Spleen (tissue), 11 donors: ENCODE measurements at regions not wholly inside any gene's neighbourhood (a gene's known extent, or its start where the extent isn't known, plus 50 kb on each side); places are given as distances from the start of the nearest gene placed in this dataset.
A peak's percentile ranks its signal among the peaks of the same experiment; 100 is the strongest.

Experiments
- DNase-seq: peaks from one replicate; pipeline ENCODE4 v3.0.0-alpha.2; 2020
- H3K27ac ChIP-seq, 8 donors: fragments of 200-600 bp; sonication (generic) in 7 of 8; 1 replicate in 4 of 8; 2 replicates in 4 of 8; pipeline versions ENCODE4 v1.5.0 to v1.8.0; 2016 to 2021; ENCODE audit warnings: inconsistent platforms in 4 of 8, mild to moderate bottlenecking in 4 of 8, moderate library complexity in 1 of 8
- H3K27me3 ChIP-seq, 7 donors: fragments of 200-600 bp; sonication (generic) in 6 of 7; replicated peaks in 1 of 7; 1 replicate in 4 of 7; 2 replicates in 3 of 7; pipeline versions ENCODE4 v1.5.0 to v1.8.0; 2016 to 2021; ENCODE audit warnings: inconsistent platforms in 3 of 7, mild to moderate bottlenecking in 1 of 7
- H3K36me3 ChIP-seq, 6 donors: fragments of 200-600 bp; sonication (generic) in 5 of 6; 1 replicate in 4 of 6; 2 replicates in 2 of 6; pipeline versions ENCODE4 v1.5.0 to v1.8.0; 2016 to 2021; ENCODE audit warnings: inconsistent platforms in 2 of 6
- H3K4me1 ChIP-seq, 6 donors: fragments of 200-600 bp; sonication (generic) in 5 of 6; 1 replicate in 3 of 6; 2 replicates in 3 of 6; pipeline versions ENCODE4 v1.5.0 to v1.8.0; 2016 to 2021; ENCODE audit warnings: inconsistent platforms in 3 of 6
- H3K4me3 ChIP-seq, 8 donors: fragments of 200-600 bp; sonication (generic) in 7 of 8; 1 replicate in 4 of 8; 2 replicates in 4 of 8; pipeline versions ENCODE4 v1.5.0 to v1.8.0; 2016 to 2021; ENCODE audit warnings: inconsistent platforms in 4 of 8, mild to moderate bottlenecking in 4 of 8, moderate library complexity in 2 of 8
- H3K9me3 ChIP-seq, 8 donors: fragments of 200-600 bp; sonication (generic) in 7 of 8; 1 replicate in 4 of 8; 2 replicates in 4 of 8; pipeline versions ENCODE4 v1.5.0 to v1.8.0; 2016 to 2021; ENCODE audit warnings: inconsistent platforms in 4 of 8
- CTCF ChIP-seq, 11 experiments: fragments of 200-600 bp in 7 of 11; fragments of 450-650 bp in 4 of 11; sonication (generic) in 4 of 11; IDR thresholded peaks in 8 of 11; conservative IDR thresholded peaks in 3 of 11; 1 replicate in 7 of 11; 2 replicates in 4 of 11; pipeline versions ENCODE4 v1.4.0 to v1.8.0; 2016 to 2021; ENCODE audit warnings: antibody characterized with exemption in 11 of 11, inconsistent platforms in 4 of 11, mild to moderate bottlenecking in 1 of 11
- POLR2A ChIP-seq, 3 donors: fragments of 450-650 bp; IDR thresholded peaks; one replicate each; pipeline ENCODE4 v1.5.1; 2017; ENCODE audit warnings: antibody characterized with exemption in 3 of 3, mild to moderate bottlenecking in 1 of 3
- POLR2AphosphoS5 ChIP-seq, 3 donors: sonication (generic); formaldehyde crosslinking; IDR thresholded peaks; one replicate each; pipeline ENCODE4 v1.5.1; 2017; ENCODE audit warnings: antibody characterized with exemption in 3 of 3
- WGBS, 5 donors: extraction: QIAGEN DNeasy Blood & Tissue Kit in 3 of 5; methylation state at CpG; one replicate each; pipeline versions ENCODE4 v1.1.5 to v1.1.7; 2013 to 2018; 5-methylcytosine and 5-hydroxymethylcytosine counted together
- intact Hi-C: fragments of 100-400 bp; cut with DNase I; formaldehyde crosslinking; loops from one replicate; pipeline ENCODE4 v1.15.0; 2023; ENCODE audit warnings: low total_unique reads
- donor health status: healthy with polysubstance abuse.
- donor health status: DM: no; HTN: no; CAD: no; lungs with moderate emphysema.
- donor health status: DM: no; HTN: no; CAD: no.
- donor health status: Bipolar disorder and iron deficiency.
- donor health status: healthy.
- donor health status: DM: no; HTN: no; CAD: no.
- donor health status: DM: yes; HTN: yes; CAD: no.

- WGBS, 5 donors, result 26 to 44% (median 28%) methylated on average over 8 to 10 of the region's 10 CpGs
- TF ChIP-seq CTCF (IDR thresholded peaks at IDR 0.05 in 8 of 11, conservative IDR thresholded peaks at IDR 0.05 in 3 of 11), result no peak
- TF ChIP-seq POLR2A (IDR thresholded peaks at IDR 0.05), result no peak
- TF ChIP-seq POLR2AphosphoS5 (IDR thresholded peaks at IDR 0.05), result no peak
- intact Hi-C loops, result no loop called here
Observed at GRCh38 chr2:239532859-239533258, 132.0 kb upstream of the HDAC4 start.

GRCh38 chr2:239532250-239532649 is 131.4 kb upstream of the HDAC4 start:
- intact Hi-C loops, result no loop called here
- TF ChIP-seq POLR2A (IDR thresholded peaks at IDR 0.05) (no peak), CTCF (IDR thresholded peaks at IDR 0.05 in 8 of 11, conservative IDR thresholded peaks at IDR 0.05 in 3 of 11) (no peak), POLR2AphosphoS5 (IDR thresholded peaks at IDR 0.05) (no peak)
- DNase-seq, result peak; percentile 39

More at GRCh38 chr2:239532859-239533258, 132.0 kb upstream of the HDAC4 start:
- Histone ChIP-seq H3K36me3 (no peaks in the 10 kb centered on the region), H3K27me3 (peaks cover 0 to 8% (median 0%) of the 10 kb centered on the region in 7 donors), H3K4me1 (peaks cover 0 to 20% (median 0%) of the 10 kb centered on the region in 6 donors), H3K9me3 (peaks cover 0 to 18% (median 12%) of the 10 kb centered on the region in 8 donors), H3K4me3 (no peak overlapping the region), H3K27ac (no peak overlapping the region)
- DNase-seq, result peak; percentile 46

GRCh38 chr2:239531456-239532241 is 130.8 kb upstream of the HDAC4 start:
- Histone ChIP-seq H3K4me1 (peaks cover 0 to 20% (median 0%) of the 10 kb centered on the region in 6 donors), H3K27ac (no peak overlapping the region), H3K4me3 (no peak overlapping the region), H3K36me3 (no peaks in the 10 kb centered on the region), H3K27me3 (peaks cover 0 to 4% (median 0%) of the 10 kb centered on the region in 7 donors), H3K9me3 (peaks cover 0 to 18% (median 12%) of the 10 kb centered on the region in 8 donors)
- peak; percentile 31 to 68 (median 66) for TF ChIP-seq POLR2AphosphoS5 (IDR thresholded peaks at IDR 0.05)
- TF ChIP-seq CTCF (IDR thresholded peaks at IDR 0.05 in 8 of 11, conservative IDR thresholded peaks at IDR 0.05 in 3 of 11), result no peak
- no peak for TF ChIP-seq POLR2A (IDR thresholded peaks at IDR 0.05)
- DNase-seq, result peak; percentile 74
- intact Hi-C loops, result no loop called here
- 65 to 84% (median 72%) methylated on average over 17 to 18 of the region's 18 CpGs for WGBS, 5 donors

More at GRCh38 chr2:239532250-239532649, 131.4 kb upstream of the HDAC4 start:
- no peak overlapping the region for H3K27ac ChIP-seq
- WGBS, 5 donors, result 77 to 93% (median 82%) methylated on average over 18 to 19 of the region's 19 CpGs
- no peak overlapping the region for H3K4me3 ChIP-seq
- peaks cover 0 to 8% (median 0%) of the 10 kb centered on the region in 7 donors for H3K27me3 ChIP-seq
- H3K4me1 ChIP-seq, result peaks cover 0 to 20% (median 0%) of the 10 kb centered on the region in 6 donors
- H3K9me3 ChIP-seq, result peaks cover 0 to 18% (median 12%) of the 10 kb centered on the region in 8 donors
- no peaks in the 10 kb centered on the region for H3K36me3 ChIP-seq

GRCh38 chr2:239530749-239531316 is 130.0 kb upstream of the HDAC4 start:
- intact Hi-C loops, result no loop called here
- no peak for DNase-seq
- TF ChIP-seq POLR2A (IDR thresholded peaks at IDR 0.05), result no peak
- no peak for TF ChIP-seq CTCF (IDR thresholded peaks at IDR 0.05 in 8 of 11, conservative IDR thresholded peaks at IDR 0.05 in 3 of 11)
- no peak for TF ChIP-seq POLR2AphosphoS5 (IDR thresholded peaks at IDR 0.05)

More at GRCh38 chr2:239530749-239531316, 130.0 kb upstream of the HDAC4 start:
- WGBS, 5 donors, result 90 to 93% (median 91%) methylated on average over 5 of the region's 5 CpGs
- peaks cover 0 to 18% (median 12%) of the 10 kb centered on the region in 8 donors for H3K9me3 ChIP-seq
- H3K4me3 ChIP-seq, result no peak overlapping the region
- peaks cover 0 to 7% (median 0%) of the 10 kb centered on the region in 7 donors for H3K27me3 ChIP-seq
- H3K27ac ChIP-seq, result no peak overlapping the region
- H3K4me1 ChIP-seq, result peaks cover 0 to 20% (median 0%) of the 10 kb centered on the region in 6 donors
- no peaks in the 10 kb centered on the region for H3K36me3 ChIP-seq
